Brain microvascular endothelial cell (primary cell): ENCODE measurements at regions not wholly inside any gene's neighbourhood (a gene's known extent, or its start where the extent isn't known, plus 50 kb on each side); places are given as distances from the start of the nearest gene placed in this dataset.

Experiments
- DNase-seq: peaks from one replicate; pipeline ENCODE4 v3.0.0-alpha.2; 2020
- H3K27ac ChIP-seq: fragments of 250-450 bp; sonication (Bioruptor Pico); 2 replicates; pipeline ENCODE4 v1.5.1; 2020; ENCODE audit warnings: mild to moderate bottlenecking, moderate library complexity
- H3K27me3 ChIP-seq: fragments of 250-450 bp; sonication (Bioruptor Pico); replicated peaks from 2 replicates; pipeline ENCODE4 v1.5.1; 2020; ENCODE audit warnings: mild to moderate bottlenecking
- H3K36me3 ChIP-seq: fragments of 250-450 bp; sonication (Bioruptor Pico); replicated peaks from 2 replicates; pipeline ENCODE4 v1.5.1; 2020; ENCODE audit warnings: mild to moderate bottlenecking
- H3K4me3 ChIP-seq: 2 replicates; pipeline ENCODE4 v1.5.1; 2011; ENCODE audit warnings: low read depth, mild to moderate bottlenecking, control low read depth, low read length, moderate library complexity
- in situ Hi-C: cut with HindIII; loops from 2 replicates; pipeline ENCODE4 v1.10.0; 2017; ENCODE audit warnings: low sequenced_read_pairs, low pct_ligation_motif_present
- TF ChIP-seq, protein P1 (sequence below): IDR thresholded peaks from 2 replicates; pipeline ENCODE4 v1.5.1; 2011; ENCODE audit warnings: low read depth, mild to moderate bottlenecking, moderate library complexity, low read length, control low read depth, inconsistent platforms; ENCODE audit errors: missing control alignments

DNA sequence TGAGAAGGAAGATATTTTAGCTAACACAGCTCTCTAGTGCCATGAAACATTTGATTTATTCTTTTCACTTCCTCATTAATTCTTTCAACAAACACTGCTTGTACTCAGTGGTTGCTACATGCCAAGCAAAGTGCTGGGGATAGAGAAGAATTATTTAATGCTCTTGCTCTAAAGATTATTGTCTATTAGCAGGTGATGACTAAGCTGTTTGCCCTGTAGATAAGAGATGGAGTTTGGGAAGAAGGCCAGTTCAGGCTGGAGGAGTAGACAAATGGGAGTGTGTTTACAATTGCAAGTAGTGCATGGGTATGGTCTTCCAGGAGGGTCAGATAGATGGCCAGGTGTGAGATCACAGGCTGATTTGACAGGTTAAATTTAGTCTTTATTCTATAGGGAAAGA, 99.8 kb upstream of the SEL1L start:
- Histone ChIP-seq H3K4me3 (no peak overlapping the region), H3K27me3 (no peaks in the 10 kb centered on the region), H3K27ac (no peak overlapping the region), H3K36me3 (no peaks in the 10 kb centered on the region)
- DNase-seq: no peak
- in situ Hi-C loops: no loop called here
- TF ChIP-seq, protein P1, sequence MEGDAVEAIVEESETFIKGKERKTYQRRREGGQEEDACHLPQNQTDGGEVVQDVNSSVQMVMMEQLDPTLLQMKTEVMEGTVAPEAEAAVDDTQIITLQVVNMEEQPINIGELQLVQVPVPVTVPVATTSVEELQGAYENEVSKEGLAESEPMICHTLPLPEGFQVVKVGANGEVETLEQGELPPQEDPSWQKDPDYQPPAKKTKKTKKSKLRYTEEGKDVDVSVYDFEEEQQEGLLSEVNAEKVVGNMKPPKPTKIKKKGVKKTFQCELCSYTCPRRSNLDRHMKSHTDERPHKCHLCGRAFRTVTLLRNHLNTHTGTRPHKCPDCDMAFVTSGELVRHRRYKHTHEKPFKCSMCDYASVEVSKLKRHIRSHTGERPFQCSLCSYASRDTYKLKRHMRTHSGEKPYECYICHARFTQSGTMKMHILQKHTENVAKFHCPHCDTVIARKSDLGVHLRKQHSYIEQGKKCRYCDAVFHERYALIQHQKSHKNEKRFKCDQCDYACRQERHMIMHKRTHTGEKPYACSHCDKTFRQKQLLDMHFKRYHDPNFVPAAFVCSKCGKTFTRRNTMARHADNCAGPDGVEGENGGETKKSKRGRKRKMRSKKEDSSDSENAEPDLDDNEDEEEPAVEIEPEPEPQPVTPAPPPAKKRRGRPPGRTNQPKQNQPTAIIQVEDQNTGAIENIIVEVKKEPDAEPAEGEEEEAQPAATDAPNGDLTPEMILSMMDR: no peak

DNA sequence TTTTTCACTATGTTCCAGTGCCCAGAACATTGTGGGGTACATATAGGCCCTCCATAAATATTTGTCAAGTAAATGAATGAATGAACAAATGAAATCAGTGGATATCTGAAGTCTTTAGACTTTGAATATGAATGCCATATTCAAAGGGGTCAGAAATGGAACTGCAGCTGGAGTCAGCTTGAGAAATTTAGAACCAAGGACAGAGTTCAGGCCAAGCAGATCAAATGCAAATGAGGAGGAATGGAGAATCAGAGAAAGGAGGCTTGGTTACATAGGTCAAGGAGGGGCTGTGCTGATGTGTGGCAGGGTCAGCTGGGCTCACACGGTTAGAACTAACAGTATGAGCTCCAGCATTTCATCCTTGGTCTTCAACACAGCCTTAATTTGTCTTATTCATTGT, 104.0 kb upstream of the SEL1L start:
- in situ Hi-C loops: no loop called here
- H3K36me3 ChIP-seq: no peaks in the 10 kb centered on the region

GRCh38 chr14:81638656-81639280, 105.1 kb upstream of the SEL1L start:
- in situ Hi-C loops: no loop called here
- TF ChIP-seq, protein P1: no peak
- Histone ChIP-seq H3K36me3 (no peaks in the 10 kb centered on the region), H3K4me3 (no peak overlapping the region), H3K27me3 (no peaks in the 10 kb centered on the region), H3K27ac (no peak overlapping the region)
- no peak for DNase-seq

More for the DNA sequence above, 104.0 kb upstream of the SEL1L start:
- TF ChIP-seq, protein P1: no peak
- Histone ChIP-seq H3K4me3 (no peak overlapping the region), H3K27ac (no peak overlapping the region), H3K27me3 (no peaks in the 10 kb centered on the region)
- no peak for DNase-seq

GRCh38 chr14:81653626-81654025, 120.0 kb upstream of the SEL1L start:
- Histone ChIP-seq H3K36me3 (no peaks in the 10 kb centered on the region), H3K27me3 (no peaks in the 10 kb centered on the region), H3K4me3 (no peak overlapping the region), H3K27ac (no peak overlapping the region)
- no peak for DNase-seq
- in situ Hi-C loops: no loop called here
- TF ChIP-seq, protein P1: no peak

DNA sequence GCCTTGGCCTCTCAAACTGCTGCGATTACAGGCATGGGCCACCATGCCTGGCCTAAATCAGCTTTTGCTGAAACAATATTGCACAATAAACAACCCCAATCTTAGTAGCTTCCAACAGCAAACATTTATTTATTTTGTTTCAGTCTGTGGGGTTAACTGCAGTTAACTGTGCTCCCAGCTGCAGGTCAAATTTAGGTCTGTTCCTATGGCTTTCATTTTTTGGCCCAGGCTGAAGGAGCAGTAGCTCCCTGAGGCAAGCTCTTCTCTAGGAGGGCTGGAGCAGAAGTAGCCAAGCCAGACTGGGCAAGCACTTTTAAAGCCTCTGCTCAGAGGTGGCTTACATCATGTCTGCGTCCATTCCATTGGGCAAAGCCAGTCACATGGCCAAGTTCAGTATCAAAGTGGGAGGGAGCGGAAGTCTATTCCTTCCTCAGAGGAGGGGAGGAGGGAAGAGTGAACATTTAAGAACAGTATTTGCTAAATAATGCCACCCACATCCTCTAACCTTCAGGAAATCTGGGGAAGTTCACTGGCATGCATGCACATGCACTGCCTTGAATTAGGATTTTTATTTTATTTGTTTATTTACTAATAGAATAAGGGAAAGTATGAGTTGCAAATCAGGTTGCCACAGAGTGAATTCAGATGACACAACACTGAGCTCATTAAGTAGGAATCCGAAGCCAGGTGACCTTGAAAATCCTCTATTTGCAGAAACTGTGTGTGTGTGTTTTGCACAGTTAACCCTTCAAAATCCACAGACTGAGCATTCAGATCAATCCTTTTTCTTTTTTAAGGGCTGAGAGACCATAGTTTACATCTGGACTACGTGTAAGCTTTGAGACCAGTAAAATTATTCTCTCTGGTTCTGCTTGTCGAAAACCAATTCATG, 122.0 kb upstream of the SEL1L start:
- TF ChIP-seq, protein P1: no peak
- Histone ChIP-seq H3K36me3 (no peaks in the 10 kb centered on the region), H3K27me3 (no peaks in the 10 kb centered on the region), H3K27ac (no peak overlapping the region), H3K4me3 (no peak overlapping the region)
- no peak for DNase-seq
- in situ Hi-C loops: no loop called here
